ENCODE measurements at regions not wholly inside any gene's neighbourhood (a gene's known extent, or its start where the extent isn't known, plus 50 kb on each side); places are given as distances from the start of the nearest gene placed in this dataset.
"Not testable (repeated sequence)": the region's sequence is repeated elsewhere in the genome, so short reads cannot be mapped to it uniquely, and the experiment has no call there.

- not testable (repeated sequence) for DNase-seq
These were observed 301.2 kb downstream of the CCDC74A start for GRCh38 chr2:131828633-131829455.

- not testable (repeated sequence) for DNase-seq
These were observed 302.0 kb downstream of the CCDC74A start for GRCh38 chr2:131829456-131830241.

- DNase-seq, result not testable (repeated sequence)
These were observed 302.7 kb downstream of the CCDC74A start for GRCh38 chr2:131830242-131830945.

- not testable (repeated sequence) for DNase-seq
These were observed 303.2 kb downstream of the CCDC74A start for GRCh38 chr2:131830946-131831310.

GRCh38 chr2:131831450-131832208 is 303.9 kb downstream of the CCDC74A start:
- not testable (repeated sequence) for DNase-seq

GRCh38 chr2:131832209-131832780 is 304.6 kb downstream of the CCDC74A start:
- not testable (repeated sequence) for DNase-seq

GRCh38 chr2:131832917-131833316 is 305.2 kb downstream of the CCDC74A start:
- DNase-seq, result not testable (repeated sequence)

- DNase-seq, result not testable (repeated sequence)
These were observed 305.9 kb downstream of the CCDC74A start for GRCh38 chr2:131833367-131834202.

- DNase-seq, result not testable (repeated sequence)
These were observed 306.7 kb downstream of the CCDC74A start for GRCh38 chr2:131834203-131835020.

- not testable (repeated sequence) for DNase-seq
These were observed 307.3 kb downstream of the CCDC74A start for GRCh38 chr2:131835022-131835421.

- DNase-seq, result no peak
These were observed 308.0 kb downstream of the CCDC74A start for GRCh38 chr2:131835621-131836091.

- DNase-seq, result not testable (repeated sequence)
These were observed 308.4 kb downstream of the CCDC74A start for GRCh38 chr2:131836116-131836515.

- not testable (repeated sequence) for DNase-seq
These were observed 316.4 kb downstream of the CCDC74A start for GRCh38 chr2:131844044-131844443.

GRCh38 chr2:131856202-131856601 is 305.6 kb downstream of the ANKRD30BL start:
- DNase-seq, result not testable (repeated sequence)

GRCh38 chr2:131858197-131858596 is 303.6 kb downstream of the ANKRD30BL start:
- DNase-seq, result not testable (repeated sequence)

Data from C1 segment of cervical spinal cord (tissue), 14 donors.